Caco-2 (cell line): ENCODE measurements at regions not wholly inside any gene's neighbourhood (a gene's known extent, or its start where the extent isn't known, plus 50 kb on each side); places are given as distances from the start of the nearest gene placed in this dataset.

ENCODE experiments used
- BruUV-seq: library from RNA; stranded (reverse); fragments of 400-500 nt; replicated peaks from 2 replicates; lab custom pipeline; 2021; lab: Mats Ljungman, UMichigan
- CTCF ChIA-PET: fragments of 300-600 bp; sonication (Branson Sonifier 250); formaldehyde crosslinking; loops from one replicate; lab custom pipeline; 2022; ENCODE audit warnings: antibody characterized with exemption; lab: Charles Lee
- POLR2A ChIA-PET: fragments of 300-600 bp; sonication (Branson Sonifier 250); formaldehyde crosslinking; loops from one replicate; lab custom pipeline; 2022; ENCODE audit warnings: antibody characterized with exemption; lab: Charles Lee
- DNase-seq, 2 experiments: peaks; one replicate each; pipeline versions ENCODE4 v3.0.0 to v3.0.0-alpha.2; 2020 to 2022
- H3K27me3 ChIP-seq: replicated peaks from 2 replicates; pipeline ENCODE4 v1.6.0; 2011; ENCODE audit warnings: low read length; ENCODE audit not compliant: control insufficient read depth, insufficient read depth
- H3K36me3 ChIP-seq: 2 replicates; pipeline ENCODE4 v1.5.1; 2011; ENCODE audit warnings: low read length; ENCODE audit not compliant: control insufficient read depth, insufficient read depth
- H3K4me1 ChIP-seq: fragments of 250-450 bp; sonication (Bioruptor Pico); 2 replicates; pipeline ENCODE4 v1.5.1; 2020; ENCODE audit warnings: mild to moderate bottlenecking
- H3K4me3 ChIP-seq: 2 replicates; pipeline ENCODE4 v1.5.1; 2011; ENCODE audit warnings: low read depth, mild to moderate bottlenecking, control low read depth, low read length
- H3K9me3 ChIP-seq: fragments of 250-450 bp; sonication (Bioruptor Pico); 2 replicates; pipeline ENCODE4 v1.5.1; 2020; ENCODE audit warnings: mild to moderate bottlenecking, moderate library complexity
- H3K27ac Mint-ChIP-seq: one replicate; pipeline ENCODE4 v1.8.0; 2022; ENCODE audit warnings: mixed read lengths; ENCODE audit not compliant: unreplicated experiment
- H3K27me3 Mint-ChIP-seq: one replicate; pipeline ENCODE4 v1.8.0; 2022; ENCODE audit warnings: mixed read lengths; ENCODE audit not compliant: insufficient read depth, unreplicated experiment
- H3K36me3 Mint-ChIP-seq: one replicate; pipeline ENCODE4 v1.8.0; 2022; ENCODE audit warnings: mild to moderate bottlenecking, mixed read lengths; ENCODE audit not compliant: insufficient read depth, unreplicated experiment
- H3K4me1 Mint-ChIP-seq: one replicate; pipeline ENCODE4 v1.8.0; 2022; ENCODE audit warnings: low read depth, mixed read lengths; ENCODE audit not compliant: unreplicated experiment
- H3K4me3 Mint-ChIP-seq: one replicate; pipeline ENCODE4 v1.8.0; 2022; ENCODE audit warnings: mild to moderate bottlenecking, moderate library complexity, mixed read lengths; ENCODE audit not compliant: unreplicated experiment
- H3K9me3 Mint-ChIP-seq: one replicate; pipeline ENCODE4 v1.8.0; 2022; ENCODE audit warnings: mixed read lengths; ENCODE audit not compliant: unreplicated experiment
- CTCF ChIP-seq, 2 experiments: fragments of 200-600 bp in 1 of 2; IDR thresholded peaks; 1 replicate in 1 of 2; 2 replicates in 1 of 2; pipeline versions ENCODE4 v1.5.1 to v1.8.0; 2011 to 2022; ENCODE audit warnings: antibody characterized with exemption in 1 of 2, control low read depth in 1 of 2, inconsistent platforms in 1 of 2, low read depth in 1 of 2, low read length in 1 of 2, mild to moderate bottlenecking in 1 of 2, moderate library complexity in 1 of 2; ENCODE audit not compliant: insufficient read depth in 1 of 2, severe bottlenecking in 1 of 2, unreplicated experiment in 1 of 2
- intact Hi-C: fragments of 100-400 bp; cut with micrococcal nuclease; formaldehyde crosslinking; loops from one replicate; pipeline ENCODE4 v1.10.0; 2022; ENCODE audit not compliant: unreplicated experiment

- Histone ChIP-seq H3K4me3 (no peak overlapping the region), H3K36me3 (no peaks in the 10 kb centered on the region), H3K9me3 (no peaks in the 10 kb centered on the region), H3K4me1 (no peaks in the 10 kb centered on the region), H3K27me3 (no peaks in the 10 kb centered on the region)
- POLR2A ChIA-PET = no interaction called here
- Mint-ChIP-seq H3K36me3 (no peaks in the 10 kb centered on the region), H3K27me3 (no peaks in the 10 kb centered on the region), H3K4me1 (no peaks in the 10 kb centered on the region), H3K27ac (no peak overlapping the region), H3K9me3 (no peaks in the 10 kb centered on the region), H3K4me3 (no peak overlapping the region)
- no peak for DNase-seq
- CTCF ChIA-PET = no interaction called here
- BruUV-seq = no TSS peak
- intact Hi-C loops = no loop called here
- TF ChIP-seq CTCF (IDR thresholded peaks at IDR 0.05; ENCODE audit: insufficient read depth in 1 of 2, low read depth in 1 of 2, low read length in 1 of 2, severe bottlenecking in 1 of 2, unreplicated experiment in 1 of 2) = no peak
Observed at GRCh38 chr9:78811622-78812276, 514.8 kb downstream of the PSAT1 start.

GRCh38 chr9:78812665-78813064 is 515.7 kb downstream of the PSAT1 start:
- no peaks in the 10 kb centered on the region for H3K27me3 ChIP-seq
- H3K27me3 Mint-ChIP-seq = no peaks in the 10 kb centered on the region
- DNase-seq = no peak
- H3K9me3 ChIP-seq = no peaks in the 10 kb centered on the region
- H3K4me1 ChIP-seq = no peaks in the 10 kb centered on the region
- H3K4me3 ChIP-seq = no peak overlapping the region
- ChIA-PET POLR2A (no interaction called here), CTCF (no interaction called here)
- intact Hi-C loops = no loop called here
- H3K27ac Mint-ChIP-seq = no peak overlapping the region
- BruUV-seq = no TSS peak
- no peaks in the 10 kb centered on the region for H3K36me3 Mint-ChIP-seq
- TF ChIP-seq CTCF (IDR thresholded peaks at IDR 0.05; ENCODE audit: insufficient read depth in 1 of 2, low read depth in 1 of 2, low read length in 1 of 2, severe bottlenecking in 1 of 2, unreplicated experiment in 1 of 2) = no peak
- no peaks in the 10 kb centered on the region for H3K36me3 ChIP-seq
- H3K9me3 Mint-ChIP-seq = no peaks in the 10 kb centered on the region
- H3K4me1 Mint-ChIP-seq = no peaks in the 10 kb centered on the region
- no peak overlapping the region for H3K4me3 Mint-ChIP-seq

GRCh38 chr9:78813602-78814180 is 516.8 kb downstream of the PSAT1 start:
- Mint-ChIP-seq H3K27me3 (no peaks in the 10 kb centered on the region), H3K4me3 (no peak overlapping the region), H3K9me3 (no peaks in the 10 kb centered on the region), H3K36me3 (no peaks in the 10 kb centered on the region), H3K4me1 (no peaks in the 10 kb centered on the region), H3K27ac (no peak overlapping the region)
- DNase-seq = no peak
- no TSS peak for BruUV-seq
- Histone ChIP-seq H3K36me3 (no peaks in the 10 kb centered on the region), H3K27me3 (no peaks in the 10 kb centered on the region), H3K4me3 (no peak overlapping the region), H3K4me1 (no peaks in the 10 kb centered on the region), H3K9me3 (no peaks in the 10 kb centered on the region)
- CTCF ChIA-PET = no interaction called here
- TF ChIP-seq CTCF (IDR thresholded peaks at IDR 0.05; ENCODE audit: insufficient read depth in 1 of 2, low read depth in 1 of 2, low read length in 1 of 2, severe bottlenecking in 1 of 2, unreplicated experiment in 1 of 2) = no peak
- POLR2A ChIA-PET = no interaction called here
- intact Hi-C loops = no loop called here
